Tongue (tissue), 1 donor: ENCODE measurements at regions not wholly inside any gene's neighbourhood (a gene's known extent, or its start where the extent isn't known, plus 50 kb on each side); places are given as distances from the start of the nearest gene placed in this dataset.

Experiments
- DNase-seq: peaks from one replicate; pipeline ENCODE4 v3.0.0-alpha.2; 2015

GRCh38 chr4:3683744-3684421, 82.3 kb upstream of the ADRA2C start:
- DNase-seq: no peak

GRCh38 chr4:3683077-3683743, 83.0 kb upstream of the ADRA2C start:
- no peak for DNase-seq

GRCh38 chr4:3682236-3683076, 83.7 kb upstream of the ADRA2C start:
- DNase-seq: no peak

- DNase-seq: no peak
Observed at GRCh38 chr4:3681191-3681590, 85.0 kb upstream of the ADRA2C start.

GRCh38 chr4:3680656-3681055, 85.5 kb upstream of the ADRA2C start:
- no peak for DNase-seq

GRCh38 chr4:3679851-3680311, 86.3 kb upstream of the ADRA2C start:
- DNase-seq: peak; percentile 60

- DNase-seq: no peak
Observed at GRCh38 chr4:3679071-3679825, 86.9 kb upstream of the ADRA2C start.

- no peak for DNase-seq
Observed at GRCh38 chr4:3677748-3678070, 88.5 kb upstream of the ADRA2C start.

GRCh38 chr4:3676907-3677747, 89.1 kb upstream of the ADRA2C start:
- DNase-seq: no peak

GRCh38 chr4:3676196-3676595, 90.0 kb upstream of the ADRA2C start:
- no peak for DNase-seq

- DNase-seq: no peak
Observed at GRCh38 chr4:3675251-3676115, 90.7 kb upstream of the ADRA2C start.

GRCh38 chr4:3674479-3674851, 91.7 kb upstream of the ADRA2C start:
- DNase-seq: no peak

- no peak for DNase-seq
Observed at GRCh38 chr4:3673716-3674478, 92.3 kb upstream of the ADRA2C start.

GRCh38 chr4:3673176-3673575, 93.0 kb upstream of the ADRA2C start:
- no peak for DNase-seq

GRCh38 chr4:3672465-3672831, 93.7 kb upstream of the ADRA2C start:
- no peak for DNase-seq

GRCh38 chr4:3671571-3672464, 94.4 kb upstream of the ADRA2C start:
- no peak for DNase-seq

GRCh38 chr4:3670521-3671519, 95.4 kb upstream of the ADRA2C start:
- no peak for DNase-seq

GRCh38 chr4:3669553-3669949, 96.6 kb upstream of the ADRA2C start:
- no peak for DNase-seq
